ENCODE measurements at regions not wholly inside any gene's neighbourhood (a gene's known extent, or its start where the extent isn't known, plus 50 kb on each side); places are given as distances from the start of the nearest gene placed in this dataset.

DNA sequence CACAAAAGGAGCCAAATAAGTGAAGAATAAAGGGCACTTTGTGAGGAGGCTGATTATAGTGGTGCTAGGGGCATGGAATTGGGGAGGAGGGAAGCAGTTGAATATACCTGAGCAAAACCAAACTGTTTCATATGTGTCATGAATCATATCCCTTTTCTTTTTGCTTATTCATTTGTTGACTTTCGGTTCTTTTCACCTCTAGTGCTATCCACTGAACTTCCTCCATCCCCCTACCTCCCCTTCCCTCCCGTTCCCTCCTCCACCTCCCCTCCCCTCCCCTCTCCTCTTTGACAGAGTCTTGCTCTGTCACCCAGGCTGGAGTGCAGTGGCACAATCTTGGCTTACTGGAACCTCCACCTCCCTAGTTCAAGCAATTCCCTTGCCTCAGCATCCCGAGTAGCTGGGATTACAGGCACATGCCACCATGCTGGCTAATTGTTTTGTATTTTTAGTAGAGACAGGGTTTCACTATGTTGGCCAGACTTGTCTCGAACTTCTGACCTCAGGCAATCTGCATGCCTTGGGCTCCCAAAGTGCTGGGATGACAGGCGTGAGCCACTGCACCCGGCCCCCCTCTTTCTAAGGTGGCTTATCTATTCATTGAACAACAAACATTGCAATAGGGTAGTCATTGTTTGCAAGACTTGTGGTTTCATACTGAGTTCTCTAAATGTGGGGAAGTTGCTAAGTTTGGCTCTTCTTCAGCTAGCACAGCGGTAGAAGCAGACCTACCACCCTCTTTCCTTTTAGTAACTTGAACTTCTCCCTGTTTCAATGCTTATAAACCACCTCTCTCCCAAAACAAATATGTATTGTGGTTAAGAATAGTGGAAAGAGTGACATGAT is 150.4 kb upstream of the PRPS1L1 start:
- DNase-seq (ENCODE audit: low read depth, low spot score) (no peak), FAIRE-seq (no peak)
- H3K9ac ChIP-seq (replicated peaks; ENCODE audit: extremely low read depth, insufficient read depth, low read length): no peak overlapping the region
- intact Hi-C loops (cut with micrococcal nuclease): no loop called here
- TF ChIP-seq POLR2AphosphoS5 (IDR thresholded peaks at IDR 0.05; ENCODE audit: insufficient read depth, low read depth, low read length) (no peak), GATA2 (IDR thresholded peaks at IDR 0.05; ENCODE audit: insufficient read depth, insufficient read length, low read depth, low read length) (no peak), JUN (IDR thresholded peaks at IDR 0.05; ENCODE audit: borderline replicate concordance, insufficient read depth, insufficient read length, low read depth) (no peak), POLR2A (IDR thresholded peaks at IDR 0.05; ENCODE audit: low read depth, low read length) (no peak), MYC (IDR thresholded peaks at IDR 0.05; ENCODE audit: low read depth, low read length) (no peak), FOS (IDR thresholded peaks at IDR 0.05; ENCODE audit: borderline replicate concordance, insufficient read depth, low read length) (no peak)
- TF ChIP-seq, protein P1, sequence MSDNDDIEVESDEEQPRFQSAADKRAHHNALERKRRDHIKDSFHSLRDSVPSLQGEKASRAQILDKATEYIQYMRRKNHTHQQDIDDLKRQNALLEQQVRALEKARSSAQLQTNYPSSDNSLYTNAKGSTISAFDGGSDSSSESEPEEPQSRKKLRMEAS (IDR thresholded peaks at IDR 0.05; ENCODE audit: insufficient read depth, insufficient read length): no peak
- TF ChIP-seq, protein P2, sequence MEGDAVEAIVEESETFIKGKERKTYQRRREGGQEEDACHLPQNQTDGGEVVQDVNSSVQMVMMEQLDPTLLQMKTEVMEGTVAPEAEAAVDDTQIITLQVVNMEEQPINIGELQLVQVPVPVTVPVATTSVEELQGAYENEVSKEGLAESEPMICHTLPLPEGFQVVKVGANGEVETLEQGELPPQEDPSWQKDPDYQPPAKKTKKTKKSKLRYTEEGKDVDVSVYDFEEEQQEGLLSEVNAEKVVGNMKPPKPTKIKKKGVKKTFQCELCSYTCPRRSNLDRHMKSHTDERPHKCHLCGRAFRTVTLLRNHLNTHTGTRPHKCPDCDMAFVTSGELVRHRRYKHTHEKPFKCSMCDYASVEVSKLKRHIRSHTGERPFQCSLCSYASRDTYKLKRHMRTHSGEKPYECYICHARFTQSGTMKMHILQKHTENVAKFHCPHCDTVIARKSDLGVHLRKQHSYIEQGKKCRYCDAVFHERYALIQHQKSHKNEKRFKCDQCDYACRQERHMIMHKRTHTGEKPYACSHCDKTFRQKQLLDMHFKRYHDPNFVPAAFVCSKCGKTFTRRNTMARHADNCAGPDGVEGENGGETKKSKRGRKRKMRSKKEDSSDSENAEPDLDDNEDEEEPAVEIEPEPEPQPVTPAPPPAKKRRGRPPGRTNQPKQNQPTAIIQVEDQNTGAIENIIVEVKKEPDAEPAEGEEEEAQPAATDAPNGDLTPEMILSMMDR (IDR thresholded peaks at IDR 0.05; ENCODE audit: extremely low read depth in 1 of 2, insufficient read depth in 1 of 2, low read depth in 1 of 2, low read length in 2 of 2): no peak
- POLR2A ChIA-PET: no interaction called here
- no peaks in the 10 kb centered on the region for H3K9me1 ChIP-seq (replicated peaks; ENCODE audit: control insufficient read depth, extremely low read depth, insufficient read depth, low read length)
- no peaks in the 10 kb centered on the region for H3K79me2 ChIP-seq (ENCODE audit: control insufficient read depth, insufficient read depth, low read length)
- no peak overlapping the region for H3K27ac ChIP-seq (ENCODE audit: insufficient read depth, low read depth, low read length)
- no peaks in the 10 kb centered on the region for H3K27me3 ChIP-seq (ENCODE audit: control insufficient read depth in 2 of 2, insufficient read depth in 2 of 2, low read length in 2 of 2)
- H3K4me1 ChIP-seq (ENCODE audit: control insufficient read depth, extremely low read depth, insufficient read depth, low read length): no peaks in the 10 kb centered on the region
- no TSS peak for BruUV-seq (replicated peaks)
- H3K36me3 ChIP-seq (ENCODE audit: control insufficient read depth in 2 of 2, extremely low read depth in 1 of 2, insufficient read depth in 2 of 2, low read length in 2 of 2): no peaks in the 10 kb centered on the region
- no peaks in the 10 kb centered on the region for H4K20me1 ChIP-seq (replicated peaks; ENCODE audit: control insufficient read depth, extremely low read depth, insufficient read depth, low read length)
- dilution Hi-C loops (cut with MboI; ENCODE audit: extremely low pct_ligation_motif_present, low sequenced_read_pairs): no loop called here
- CTCF ChIA-PET: interaction anchor here (1.7 kb wide), 1 partner anchor 11 kb away, joined by 5 read pairs; no protein-coding TSS in a partner anchor
- no peak overlapping the region for H3K4me2 ChIP-seq (ENCODE audit: insufficient read depth, low read length)
- H2AFZ ChIP-seq (ENCODE audit: low read depth, low read length): no peak overlapping the region
- H3K4me3 ChIP-seq (replicated peaks in 1 of 3; ENCODE audit: insufficient read depth in 1 of 3, low read depth in 1 of 3, low read length in 3 of 3): no peak overlapping the region
- H3K9me3 ChIP-seq (replicated peaks; ENCODE audit: control insufficient read depth, insufficient read depth, low read length): no peaks in the 10 kb centered on the region

All from endothelial cell of umbilical vein (primary cell).